GM19324 (cell line): ENCODE measurements at regions not wholly inside any gene's neighbourhood (a gene's known extent, or its start where the extent isn't known, plus 50 kb on each side); places are given as distances from the start of the nearest gene placed in this dataset.
"Not testable (repeated sequence)": the region's sequence is repeated elsewhere in the genome, so short reads cannot be mapped to it uniquely, and the experiment has no call there.

Experiments
- ATAC-seq: cut with Tn5 transposase; IDR thresholded peaks from one replicate; pipeline ENCODE4 v1.9.1; 2021; ENCODE audit warnings: mild to moderate bottlenecking, moderate library complexity; ENCODE audit not compliant: unreplicated experiment, low FRiP score

- ATAC-seq, result no peak
Observed at GRCh38 chr6:76587271-76587670, 514.8 kb upstream of the IMPG1 start.

- ATAC-seq, result no peak
Observed at GRCh38 chr6:76584121-76584520, 511.7 kb upstream of the IMPG1 start.

GRCh38 chr6:76578746-76579145, 506.3 kb upstream of the IMPG1 start:
- no peak for ATAC-seq

GRCh38 chr6:76574746-76575145, 502.3 kb upstream of the IMPG1 start:
- no peak for ATAC-seq

GRCh38 chr6:76565932-76566331, 493.5 kb upstream of the IMPG1 start:
- ATAC-seq, result no peak

GRCh38 chr6:76562371-76562770, 489.9 kb upstream of the IMPG1 start:
- not testable (repeated sequence) for ATAC-seq

GRCh38 chr6:76560851-76561755, 488.6 kb upstream of the IMPG1 start:
- not testable (repeated sequence) for ATAC-seq

- ATAC-seq, result no peak
Observed at GRCh38 chr6:76553256-76553655, 480.8 kb upstream of the IMPG1 start.

- no peak for ATAC-seq
Observed at GRCh38 chr6:76552268-76552667, 479.8 kb upstream of the IMPG1 start.

GRCh38 chr6:76533661-76534060, 461.2 kb upstream of the IMPG1 start:
- no peak for ATAC-seq

GRCh38 chr6:76532647-76533046, 460.2 kb upstream of the IMPG1 start:
- ATAC-seq, result no peak

GRCh38 chr6:76518443-76518842, 446.0 kb upstream of the IMPG1 start:
- ATAC-seq, result no peak

- ATAC-seq, result no peak
Observed at GRCh38 chr6:76516924-76517323, 444.5 kb upstream of the IMPG1 start.

- ATAC-seq, result no peak
Observed at GRCh38 chr6:76510489-76510888, 438.0 kb upstream of the IMPG1 start.

- ATAC-seq, result no peak
Observed at GRCh38 chr6:76509397-76509796, 436.9 kb upstream of the IMPG1 start.

GRCh38 chr6:76506808-76507207, 434.3 kb upstream of the IMPG1 start:
- no peak for ATAC-seq

GRCh38 chr6:76495909-76496308, 423.4 kb upstream of the IMPG1 start:
- no peak for ATAC-seq

- ATAC-seq, result not testable (repeated sequence)
Observed at GRCh38 chr6:76491376-76491775, 418.9 kb upstream of the IMPG1 start.

GRCh38 chr6:76490456-76490855, 418.0 kb upstream of the IMPG1 start:
- no peak for ATAC-seq

GRCh38 chr6:76481101-76481500, 408.6 kb upstream of the IMPG1 start:
- ATAC-seq, result no peak

- ATAC-seq, result no peak
Observed at GRCh38 chr6:76472858-76473257, 400.4 kb upstream of the IMPG1 start.

GRCh38 chr6:76466286-76466685, 393.8 kb upstream of the IMPG1 start:
- ATAC-seq, result no peak
